BJ (cell line): ENCODE measurements at regions not wholly inside any gene's neighbourhood (a gene's known extent, or its start where the extent isn't known, plus 50 kb on each side); places are given as distances from the start of the nearest gene placed in this dataset. TPM values are rescaled to one million over a fixed set of nuclear protein-coding genes. Genes with fewer than 3 reads are reported as not detected.

Experiments used
- CTCF ChIA-PET: fragments of 350-600 bp; formaldehyde crosslinking; extraction: SDS; loops from one replicate; lab custom pipeline; 2021; ENCODE audit warnings: antibody characterized with exemption, inconsistent platforms; lab: Yijun Ruan, JAX
- POLR2A ChIA-PET: fragments of 300-600 bp; sonication (Branson Sonifier 250); formaldehyde crosslinking; extraction: SDS; loops from one replicate; lab custom pipeline; 2021; ENCODE audit warnings: antibody characterized with exemption; lab: Charles Lee
- DNase-seq: peaks from one replicate; pipeline ENCODE4 v3.0.0-alpha.2; 2011; ENCODE audit warnings: low read depth
- H3K27me3 ChIP-seq: 2 replicates; pipeline ENCODE4 v1.6.0; 2011; ENCODE audit warnings: low read length; ENCODE audit not compliant: control insufficient read depth, insufficient read depth
- H3K36me3 ChIP-seq: 2 replicates; pipeline ENCODE4 v1.5.1; 2011; ENCODE audit warnings: low read length; ENCODE audit not compliant: control insufficient read depth, insufficient read depth
- H3K4me3 ChIP-seq: 2 replicates; pipeline ENCODE4 v1.5.1; 2011; ENCODE audit warnings: low read depth, mild to moderate bottlenecking, control low read depth, low read length
- CTCF ChIP-seq: IDR thresholded peaks from 2 replicates; pipeline ENCODE4 v1.5.1; 2011; ENCODE audit warnings: low read depth, mild to moderate bottlenecking, control low read depth, inconsistent platforms, low read length, moderate library complexity; ENCODE audit not compliant: insufficient read depth
- small RNA-seq: library from RNA; depleted of rRNA; stranded (forward); fragments of <200 nt; gene quantifications from one replicate; pipeline ENCODE3, GENCODE V24; 2012; ENCODE audit warnings: low replicate concordance, low read depth; ENCODE audit not compliant: insufficient read length

GRCh38 chr2:104790901-104791495 is 62.9 kb upstream of the POU3F3 start:
- Histone ChIP-seq H3K4me3 (no peak overlapping the region), H3K36me3 (no peaks in the 10 kb centered on the region), H3K27me3 (no peaks in the 10 kb centered on the region)
- no peak for TF ChIP-seq CTCF
- ChIA-PET CTCF (interaction anchor here (0.7 kb wide), 1 partner anchor 381 kb away, joined by 3 read pairs; no protein-coding TSS in a partner anchor), POLR2A (no interaction called here)
- no peak for DNase-seq

GRCh38 chr2:104793966-104794365 is 59.9 kb upstream of the POU3F3 start:
- POLR2A ChIA-PET = no interaction called here
- CTCF ChIA-PET = no interaction called here
- H3K4me3 ChIP-seq = no peak overlapping the region
- H3K36me3 ChIP-seq = no peaks in the 10 kb centered on the region
- H3K27me3 ChIP-seq = no peaks in the 10 kb centered on the region
- TF ChIP-seq CTCF = no peak
- DNase-seq = no peak

DNA sequence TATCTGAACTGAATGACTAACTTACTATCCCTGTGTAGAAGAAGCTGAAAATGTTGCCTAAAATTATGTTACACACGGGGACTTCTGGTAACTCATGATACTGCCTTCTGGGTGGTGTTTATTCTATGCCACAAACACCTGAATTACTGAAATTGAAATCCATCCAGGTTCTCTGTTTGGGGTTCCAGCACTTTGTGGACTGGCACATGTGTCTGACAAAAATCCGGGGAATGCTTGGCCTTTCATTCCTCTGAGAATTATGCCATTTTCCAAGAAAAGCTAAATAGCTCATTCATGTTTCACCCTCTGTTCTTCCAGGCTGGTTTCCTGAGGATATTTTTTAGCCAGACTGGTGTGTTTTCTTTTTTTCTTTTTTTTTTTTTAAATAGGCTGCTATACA is 59.5 kb upstream of the POU3F3 start:
- TF ChIP-seq CTCF = no peak
- Histone ChIP-seq H3K36me3 (no peaks in the 10 kb centered on the region), H3K27me3 (no peaks in the 10 kb centered on the region), H3K4me3 (no peak overlapping the region)
- CTCF ChIA-PET = no interaction called here
- DNase-seq = no peak
- POLR2A ChIA-PET = no interaction called here

Small RNA genes lying in the stretch of these regions (small RNA-seq; reads per million reads assigned to genes)
- gene RF00139 (not detected), gene RF02091 (not detected)
